Activated naive CD8-positive, alpha-beta T cell treated with anti-CD3 and anti-CD28 coated beads for 36 hours (primary cell): ENCODE measurements at regions not wholly inside any gene's neighbourhood (a gene's known extent, or its start where the extent isn't known, plus 50 kb on each side); places are given as distances from the start of the nearest gene placed in this dataset.
"Not testable (repeated sequence)": the region's sequence is repeated elsewhere in the genome, so short reads cannot be mapped to it uniquely, and the experiment has no call there.

ENCODE experiments used
- DNase-seq: peaks from one replicate; pipeline ENCODE4 v3.0.0; 2021
- H3K27ac Mint-ChIP-seq: one replicate; pipeline ENCODE4 v1.8.0; 2022; ENCODE audit warnings: mild to moderate bottlenecking, moderate library complexity, mixed read lengths
- H3K27me3 Mint-ChIP-seq: one replicate; pipeline ENCODE4 v1.8.0; 2022; ENCODE audit warnings: mild to moderate bottlenecking, mixed read lengths
- H3K36me3 Mint-ChIP-seq: one replicate; pipeline ENCODE4 v1.8.0; 2021; ENCODE audit warnings: mild to moderate bottlenecking, mixed read lengths
- H3K4me1 Mint-ChIP-seq: one replicate; pipeline ENCODE4 v1.8.0; 2021; ENCODE audit warnings: mixed read lengths
- H3K4me3 Mint-ChIP-seq: one replicate; pipeline ENCODE4 v1.8.0; 2022; ENCODE audit warnings: mild to moderate bottlenecking, moderate library complexity, mixed read lengths
- H3K9me3 Mint-ChIP-seq: one replicate; pipeline ENCODE4 v1.8.0; 2022; ENCODE audit warnings: mixed read lengths

DNA sequence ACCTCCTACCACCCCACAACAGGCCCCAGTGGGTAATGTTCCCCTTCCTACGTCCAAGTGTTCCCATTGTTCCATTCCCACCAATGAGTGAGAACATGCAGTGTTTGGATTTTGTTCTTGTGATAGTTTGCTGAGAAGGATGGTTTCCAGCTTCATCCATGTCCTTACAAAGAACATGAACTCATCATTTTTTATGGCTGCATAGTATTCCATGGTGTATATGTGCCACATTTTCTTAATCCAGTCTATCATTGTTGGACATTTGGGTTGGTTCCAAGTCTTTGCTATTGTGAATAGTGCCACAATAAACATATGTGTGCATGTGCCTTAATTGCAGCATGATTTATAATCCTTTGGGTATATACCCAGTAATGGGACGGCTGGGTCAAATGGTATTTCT, 81.6 kb downstream of the P2RY10 start:
- not testable (repeated sequence) for DNase-seq, H3K27me3 Mint-ChIP-seq, H3K4me1 Mint-ChIP-seq, H3K27ac Mint-ChIP-seq, H3K9me3 Mint-ChIP-seq, H3K4me3 Mint-ChIP-seq, H3K36me3 Mint-ChIP-seq

DNA sequence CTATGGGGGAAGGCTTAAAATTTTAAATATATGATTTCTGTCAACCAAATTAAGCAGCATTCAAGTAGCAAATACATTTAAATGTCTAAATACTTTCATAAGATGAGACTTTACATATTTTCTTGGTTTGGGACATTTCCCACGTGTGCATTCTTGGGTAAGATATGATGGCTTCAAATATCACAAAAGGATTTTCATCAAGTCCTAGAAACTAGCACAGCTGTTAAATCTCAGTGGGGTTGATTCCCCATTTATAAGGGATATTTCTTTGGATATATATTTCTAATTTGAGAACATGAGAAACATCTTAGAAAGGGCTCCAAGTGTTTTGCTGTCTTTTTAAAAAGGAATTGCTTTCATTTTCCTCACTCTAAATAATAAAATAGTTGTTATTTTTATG, 90.2 kb downstream of the P2RY10 start:
- H3K4me3 Mint-ChIP-seq, result no peak overlapping the region
- H3K27me3 Mint-ChIP-seq, result no peaks in the 10 kb centered on the region
- DNase-seq, result no peak
- peaks cover 2% of the 10 kb centered on the region for H3K36me3 Mint-ChIP-seq
- H3K27ac Mint-ChIP-seq, result no peak overlapping the region
- no peaks in the 10 kb centered on the region for H3K9me3 Mint-ChIP-seq
- H3K4me1 Mint-ChIP-seq, result peaks cover 30% of the 10 kb centered on the region

DNA sequence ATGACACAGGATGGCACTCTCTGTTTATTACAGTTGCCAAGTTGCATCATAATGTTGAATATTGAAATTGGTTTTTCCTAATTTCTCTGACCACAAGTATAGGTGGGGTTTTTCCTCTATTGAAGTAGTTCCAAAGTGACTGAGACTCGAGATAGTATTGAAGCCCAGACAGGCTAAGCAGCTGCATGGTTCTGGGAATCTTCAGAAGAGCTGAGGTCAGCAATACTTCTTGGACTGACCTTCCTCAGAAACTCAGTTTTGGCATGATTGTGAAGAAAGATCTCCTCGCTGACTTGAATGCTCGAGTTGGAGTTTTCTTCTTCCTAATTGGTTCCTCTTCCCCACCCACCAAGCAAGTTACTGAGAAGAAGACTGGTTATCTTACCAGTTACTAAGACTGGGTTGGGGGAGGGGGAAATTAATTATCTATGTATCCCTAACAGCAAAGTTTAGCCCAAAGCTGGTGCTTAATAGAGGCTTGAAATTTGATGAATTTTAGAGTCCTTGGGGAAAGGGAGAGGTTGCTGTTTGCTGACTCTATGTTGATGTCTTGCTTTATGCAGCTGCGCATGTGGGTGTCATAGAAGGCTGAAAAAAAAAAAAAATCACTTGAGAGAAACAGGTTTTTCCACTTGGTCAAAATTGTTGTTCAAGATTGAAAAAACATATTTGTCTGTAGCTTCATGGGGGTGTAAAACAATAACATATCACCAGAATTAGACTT, 91.1 kb downstream of the P2RY10 start:
- Mint-ChIP-seq H3K9me3 (no peaks in the 10 kb centered on the region), H3K4me3 (no peak overlapping the region), H3K27ac (no peak overlapping the region), H3K4me1 (peaks cover 30% of the 10 kb centered on the region), H3K36me3 (peaks cover 4% of the 10 kb centered on the region), H3K27me3 (no peaks in the 10 kb centered on the region)
- DNase-seq, result no peak

DNA sequence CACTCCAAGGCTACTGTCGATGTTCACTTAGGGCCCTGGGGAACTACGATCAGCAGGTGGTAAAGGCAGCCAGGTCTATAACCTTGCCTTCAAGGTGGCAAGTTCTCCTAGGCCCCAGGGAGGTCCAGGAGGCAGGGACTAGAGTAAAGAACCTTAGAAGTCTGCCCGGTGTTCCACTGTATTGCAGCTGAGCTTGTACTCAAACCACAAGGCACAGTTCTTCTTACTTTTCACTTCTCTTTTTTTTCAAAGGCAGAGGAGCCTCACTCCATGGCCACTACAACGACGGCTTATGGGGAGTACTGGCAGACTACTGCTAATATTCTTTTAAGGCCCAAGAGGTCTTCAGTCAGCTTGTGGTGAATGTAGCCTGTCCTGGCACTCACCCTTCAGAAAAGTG, 78.8 kb upstream of the GPR174 start:
- no peak for DNase-seq
- Mint-ChIP-seq H3K27ac (no peak overlapping the region), H3K9me3 (peaks cover 13% of the 10 kb centered on the region), H3K4me1 (no peaks in the 10 kb centered on the region), H3K27me3 (no peaks in the 10 kb centered on the region), H3K4me3 (no peak overlapping the region), H3K36me3 (peaks cover 9% of the 10 kb centered on the region)

DNA sequence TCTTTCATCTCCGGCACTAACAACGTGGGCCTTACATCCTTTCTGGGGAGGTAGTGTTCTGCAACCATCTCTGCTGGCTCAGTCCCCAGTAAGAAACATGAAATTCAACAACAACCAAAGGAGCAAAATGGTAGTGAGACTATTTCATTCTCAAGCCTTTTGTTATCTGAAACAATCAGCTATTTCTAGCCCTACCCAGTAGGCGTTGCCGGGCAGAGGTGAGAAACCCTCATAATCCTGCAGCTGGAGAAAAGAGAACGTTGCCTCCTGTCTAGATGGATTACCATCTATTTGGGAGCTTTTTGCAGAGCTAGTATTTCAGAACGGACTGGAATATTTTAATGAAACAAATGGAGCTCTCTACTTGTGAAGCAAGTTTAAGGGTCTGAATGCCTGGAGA, 66.4 kb upstream of the GPR174 start:
- H3K9me3 Mint-ChIP-seq, result peaks cover 12% of the 10 kb centered on the region
- no peak overlapping the region for H3K27ac Mint-ChIP-seq
- H3K36me3 Mint-ChIP-seq, result peaks cover 4% of the 10 kb centered on the region
- H3K27me3 Mint-ChIP-seq, result no peaks in the 10 kb centered on the region
- no peak for DNase-seq
- peaks cover 13% of the 10 kb centered on the region for H3K4me1 Mint-ChIP-seq
- no peak overlapping the region for H3K4me3 Mint-ChIP-seq

DNA sequence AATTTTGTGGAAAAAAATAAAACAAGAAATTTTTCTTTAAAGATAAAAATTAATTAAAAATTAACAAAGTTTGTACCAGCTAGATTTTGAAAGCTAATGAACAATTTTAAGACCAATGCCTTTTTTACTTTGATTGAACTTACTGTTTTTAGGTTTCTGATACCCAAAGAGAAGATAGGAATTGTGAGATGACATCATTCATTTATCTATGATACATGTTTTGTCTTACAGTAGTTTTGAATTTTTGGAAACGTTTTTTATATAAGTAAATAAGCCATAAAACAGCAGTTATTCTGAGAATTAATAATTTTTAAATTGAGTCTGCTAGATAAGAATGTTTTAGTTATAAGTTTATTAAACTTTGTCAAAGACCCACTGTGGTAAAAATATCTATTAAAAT, 65.0 kb upstream of the GPR174 start:
- peaks cover 5% of the 10 kb centered on the region for H3K36me3 Mint-ChIP-seq
- H3K4me1 Mint-ChIP-seq, result peaks cover 16% of the 10 kb centered on the region
- H3K4me3 Mint-ChIP-seq, result no peak overlapping the region
- H3K27ac Mint-ChIP-seq, result no peak overlapping the region
- peaks cover 10% of the 10 kb centered on the region for H3K9me3 Mint-ChIP-seq
- DNase-seq, result no peak
- no peaks in the 10 kb centered on the region for H3K27me3 Mint-ChIP-seq

DNA sequence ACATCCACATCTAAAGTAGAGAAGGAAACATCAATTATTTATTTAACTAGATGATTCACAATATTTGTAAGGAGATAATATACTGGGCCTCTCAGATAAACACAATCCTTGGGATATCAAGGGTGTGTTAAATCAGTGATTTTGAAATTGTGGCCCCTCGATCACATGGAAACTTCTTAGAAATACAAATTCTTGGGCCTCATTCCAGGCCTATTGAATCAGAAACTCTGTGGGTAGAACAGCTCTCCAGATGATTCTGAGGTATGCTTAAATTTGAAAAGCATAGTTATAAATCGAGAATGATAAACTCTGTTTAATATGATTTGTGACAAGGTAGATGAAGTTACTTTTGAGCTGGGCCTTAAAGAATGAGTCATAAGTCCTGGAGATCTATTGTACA, 64.3 kb upstream of the GPR174 start:
- Mint-ChIP-seq H3K4me1 (peaks cover 22% of the 10 kb centered on the region), H3K27ac (no peak overlapping the region), H3K4me3 (no peak overlapping the region), H3K9me3 (peaks cover 10% of the 10 kb centered on the region), H3K36me3 (peaks cover 9% of the 10 kb centered on the region), H3K27me3 (no peaks in the 10 kb centered on the region)
- no peak for DNase-seq

DNA sequence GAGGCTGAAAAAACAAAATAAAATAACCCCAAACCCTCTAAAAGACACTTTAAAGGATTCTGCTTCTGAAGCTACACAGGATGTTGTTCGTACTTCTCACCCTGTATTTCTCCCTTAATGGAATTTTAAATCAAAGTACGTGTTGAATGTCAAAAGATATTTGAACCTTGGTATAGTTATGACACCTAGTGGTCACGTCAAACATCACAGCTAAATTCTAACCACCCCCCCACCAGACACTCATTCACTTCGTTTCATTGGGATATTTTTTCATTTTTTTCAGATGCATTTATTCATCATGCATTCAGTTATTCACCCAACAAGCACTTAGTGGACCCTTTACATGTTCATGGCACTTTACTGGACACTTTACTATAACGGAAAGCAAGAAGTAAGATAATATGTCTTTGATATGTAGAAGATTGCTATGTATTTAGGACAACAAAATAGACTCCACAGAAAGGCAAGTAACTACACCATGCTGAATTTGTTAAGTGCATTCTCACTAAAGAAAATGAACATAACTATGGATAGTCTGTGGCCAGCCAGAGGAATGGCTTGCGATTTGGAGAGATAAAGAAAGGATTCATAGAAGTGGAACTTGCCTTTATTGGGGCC, 62.5 kb upstream of the GPR174 start:
- Mint-ChIP-seq H3K36me3 (peaks cover 12% of the 10 kb centered on the region), H3K9me3 (peaks cover 2% of the 10 kb centered on the region), H3K27me3 (no peaks in the 10 kb centered on the region), H3K4me1 (peaks cover 23% of the 10 kb centered on the region), H3K4me3 (peak overlapping the region; percentile 71), H3K27ac (peak overlapping the region; percentile 91)
- no peak for DNase-seq

DNA sequence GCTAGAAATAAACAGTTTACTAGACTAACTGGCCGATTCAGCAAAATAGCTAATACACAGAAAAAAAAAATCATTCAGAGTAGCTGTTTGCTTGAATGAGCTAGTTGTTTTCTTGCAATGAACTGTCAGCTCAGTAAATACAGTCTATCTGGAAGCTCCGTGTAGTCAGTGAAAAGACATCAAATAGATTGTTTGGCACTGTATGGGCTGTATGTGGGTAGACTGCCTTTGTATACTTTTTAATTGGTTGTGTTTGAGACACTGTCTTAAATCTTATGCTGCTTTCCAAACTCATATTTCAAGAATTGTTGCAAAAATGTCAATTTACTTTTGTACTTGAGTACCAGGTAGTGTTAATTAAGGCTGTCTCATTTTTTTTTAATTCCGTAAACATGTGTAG, 61.6 kb upstream of the GPR174 start:
- Mint-ChIP-seq H3K9me3 (peaks cover 2% of the 10 kb centered on the region), H3K36me3 (peaks cover 15% of the 10 kb centered on the region), H3K27me3 (no peaks in the 10 kb centered on the region), H3K4me3 (peak overlapping the region; percentile 25), H3K27ac (peak overlapping the region; percentile 77), H3K4me1 (peaks cover 27% of the 10 kb centered on the region)
- no peak for DNase-seq

DNA sequence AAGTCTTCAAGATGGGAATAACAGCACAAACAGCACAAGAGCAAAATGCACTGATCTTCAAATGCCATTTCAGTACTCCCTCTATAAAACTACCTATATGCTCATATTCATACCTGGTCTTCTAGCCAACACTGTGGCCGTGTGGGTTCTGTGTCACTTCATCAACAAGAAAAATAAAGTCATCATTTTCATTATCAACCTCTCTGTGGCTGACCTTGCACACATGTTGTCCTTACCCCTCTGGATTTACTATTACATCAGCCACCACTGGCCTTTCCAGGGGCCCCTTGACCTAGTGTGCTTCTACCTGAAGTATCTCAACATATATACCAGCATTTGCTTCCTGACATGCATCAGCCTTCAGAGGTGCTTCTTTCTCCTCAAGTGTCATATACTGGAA, 59.6 kb upstream of the GPR174 start:
- H3K9me3 Mint-ChIP-seq, result peaks cover 2% of the 10 kb centered on the region
- peaks cover 31% of the 10 kb centered on the region for H3K4me1 Mint-ChIP-seq
- H3K4me3 Mint-ChIP-seq, result no peak overlapping the region
- H3K36me3 Mint-ChIP-seq, result peaks cover 15% of the 10 kb centered on the region
- DNase-seq, result no peak
- H3K27me3 Mint-ChIP-seq, result no peaks in the 10 kb centered on the region
- H3K27ac Mint-ChIP-seq, result peak overlapping the region; percentile 60

DNA sequence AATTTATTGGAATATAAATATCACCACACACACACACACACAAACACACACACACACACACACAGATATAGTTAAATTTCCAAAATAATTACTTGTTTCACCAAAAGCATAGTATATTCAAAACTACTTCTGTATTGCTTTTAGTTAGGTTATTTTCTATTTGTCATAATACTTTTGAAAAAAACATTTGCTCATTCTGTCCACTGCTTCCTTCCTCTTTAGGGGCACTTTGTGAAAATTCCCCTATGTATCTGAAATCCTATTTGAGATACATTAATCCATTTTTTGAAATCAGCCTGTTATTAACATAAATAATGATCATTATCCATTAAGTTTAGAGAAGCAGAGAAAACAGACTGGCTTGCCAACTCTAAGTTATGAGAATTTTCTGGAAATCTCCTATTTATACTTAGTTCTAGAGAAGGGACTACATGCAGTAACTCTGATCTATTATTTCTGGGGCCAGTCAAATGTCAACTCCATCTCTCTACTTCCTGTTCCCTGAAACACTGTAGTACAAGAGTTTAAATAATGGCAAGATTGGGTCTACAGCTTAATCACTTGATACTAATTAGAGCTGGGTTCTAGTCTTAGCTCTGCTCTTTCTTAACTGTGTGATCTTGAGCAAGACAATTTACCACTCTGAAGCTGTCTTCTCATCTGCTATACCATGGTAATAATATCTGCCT, 54.4 kb upstream of the GPR174 start:
- Mint-ChIP-seq H3K27ac (peak overlapping the region; percentile 74), H3K9me3 (peaks cover 7% of the 10 kb centered on the region), H3K36me3 (peaks cover 29% of the 10 kb centered on the region), H3K27me3 (no peaks in the 10 kb centered on the region), H3K4me1 (peaks cover 48% of the 10 kb centered on the region), H3K4me3 (no peak overlapping the region)
- DNase-seq, result no peak

DNA sequence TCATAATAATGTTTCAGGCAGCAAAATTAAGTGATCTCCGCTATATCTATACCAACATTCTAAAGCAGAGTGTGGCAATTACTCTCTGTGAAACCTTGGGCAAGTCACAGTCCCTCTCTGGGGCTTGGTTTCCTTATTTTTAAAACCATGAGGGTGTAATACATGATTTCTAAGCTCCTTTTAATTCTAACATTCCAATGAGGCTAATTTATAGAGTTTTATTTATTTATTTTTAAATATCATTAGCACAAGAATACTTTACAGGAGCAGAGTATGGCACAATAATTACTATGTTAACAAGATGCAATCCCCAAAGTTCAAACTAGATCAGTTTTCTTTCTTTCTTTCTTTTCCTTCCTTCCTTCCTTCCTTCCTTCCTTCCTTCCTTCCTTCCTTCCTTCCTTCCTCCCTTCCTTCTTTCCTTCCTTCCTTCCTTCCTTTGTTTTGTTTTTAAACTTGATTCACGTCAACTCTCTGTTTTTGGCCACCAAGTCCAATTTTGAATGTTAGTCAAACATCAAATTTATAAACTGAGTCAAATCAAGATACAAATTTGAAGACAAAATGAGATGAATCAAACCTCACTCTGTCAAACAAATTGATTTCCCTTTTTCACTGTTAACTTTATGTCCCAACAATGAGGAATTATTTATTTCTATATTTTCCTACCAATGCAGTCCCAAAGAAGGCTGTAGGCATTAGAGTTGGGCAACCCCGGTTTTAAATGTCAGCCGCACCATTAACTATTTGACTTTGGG, 50.2 kb upstream of the GPR174 start:
- H3K27ac Mint-ChIP-seq, result peak overlapping the region; percentile 95
- peaks cover 65% of the 10 kb centered on the region for H3K4me1 Mint-ChIP-seq
- peaks cover 13% of the 10 kb centered on the region for H3K9me3 Mint-ChIP-seq
- peaks cover 37% of the 10 kb centered on the region for H3K36me3 Mint-ChIP-seq
- H3K4me3 Mint-ChIP-seq, result no peak overlapping the region
- H3K27me3 Mint-ChIP-seq, result no peaks in the 10 kb centered on the region
- no peak for DNase-seq
